SK-N-MC (cell line): ENCODE measurements at regions not wholly inside any gene's neighbourhood (a gene's known extent, or its start where the extent isn't known, plus 50 kb on each side); places are given as distances from the start of the nearest gene placed in this dataset.

Source experiments
- DNase-seq: peaks from one replicate; pipeline ENCODE4 v3.0.0-alpha.2; 2011; ENCODE audit warnings: low read depth, low spot score
- H3K27ac ChIP-seq: fragments of 200-600 bp; sonication (generic); 2 replicates; pipeline ENCODE4 v1.5.1; 2016; ENCODE audit warnings: mixed run types
- H3K36me3 ChIP-seq: fragments of 200-600 bp; sonication (generic); 2 replicates; pipeline ENCODE4 v1.6.1; 2017; ENCODE audit warnings: antibody characterized with exemption, low read length, mixed read lengths; ENCODE audit not compliant: insufficient read depth
- H3K4me3 ChIP-seq: fragments of 200-600 bp; sonication (generic); 2 replicates; pipeline ENCODE4 v1.5.1; 2016
- H3K9ac ChIP-seq: fragments of 200-600 bp; sonication (generic); 2 replicates; pipeline ENCODE4 v1.8.0; 2017; ENCODE audit warnings: mixed run types, mixed read lengths; ENCODE audit not compliant: insufficient read length
- H3K9me3 ChIP-seq: fragments of 200-600 bp; sonication (generic); 2 replicates; pipeline ENCODE4 v1.6.1; 2017; ENCODE audit warnings: low read depth, mild to moderate bottlenecking, antibody characterized with exemption, low read length, moderate library complexity, mixed read lengths
- EZH2 ChIP-seq: fragments of 200-600 bp; sonication (generic); IDR thresholded peaks from one replicate; pipeline ENCODE4 v1.6.1; 2017; ENCODE audit warnings: antibody characterized with exemption
- FOXP2 ChIP-seq: optimal IDR thresholded peaks from 2 replicates; pipeline ENCODE3; 2011; ENCODE audit warnings: mild to moderate bottlenecking, moderate library complexity; ENCODE audit not compliant: insufficient read depth; ENCODE audit errors: extremely low read length, control extremely low read depth
- POLR2AphosphoS5 ChIP-seq: IDR thresholded peaks from 2 replicates; pipeline ENCODE4 v1.6.1; 2012; ENCODE audit warnings: mild to moderate bottlenecking, low read depth, low read length, borderline replicate concordance

DNA sequence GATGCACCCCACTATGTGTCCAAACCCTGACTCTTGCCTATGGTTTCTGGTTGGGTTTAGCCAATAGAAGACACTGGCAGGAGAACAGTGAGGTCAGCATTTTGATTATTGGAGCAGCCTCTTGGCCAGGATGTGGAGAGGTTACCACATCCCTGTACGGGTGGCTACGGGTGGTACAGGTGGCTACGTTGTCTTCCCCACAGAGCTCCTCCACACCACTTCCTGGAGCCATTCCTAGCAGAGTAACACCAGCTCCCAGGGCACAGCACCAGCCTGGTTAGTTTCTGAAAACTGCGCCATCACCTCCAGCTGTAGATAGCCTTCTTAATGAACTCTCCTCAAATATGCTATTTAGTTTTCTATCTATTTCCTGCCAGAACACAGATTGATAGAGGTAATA lies 445.2 kb downstream of the INHBA start:
- no peak for TF ChIP-seq POLR2AphosphoS5
- no peak for TF ChIP-seq EZH2
- TF ChIP-seq FOXP2 = no peak
- DNase-seq = no peak
- no peaks in the 10 kb centered on the region for H3K9me3 ChIP-seq
- H3K27ac ChIP-seq = no peak overlapping the region
- H3K4me3 ChIP-seq = no peak overlapping the region
- H3K9ac ChIP-seq = no peak overlapping the region
- no peaks in the 10 kb centered on the region for H3K36me3 ChIP-seq

DNA sequence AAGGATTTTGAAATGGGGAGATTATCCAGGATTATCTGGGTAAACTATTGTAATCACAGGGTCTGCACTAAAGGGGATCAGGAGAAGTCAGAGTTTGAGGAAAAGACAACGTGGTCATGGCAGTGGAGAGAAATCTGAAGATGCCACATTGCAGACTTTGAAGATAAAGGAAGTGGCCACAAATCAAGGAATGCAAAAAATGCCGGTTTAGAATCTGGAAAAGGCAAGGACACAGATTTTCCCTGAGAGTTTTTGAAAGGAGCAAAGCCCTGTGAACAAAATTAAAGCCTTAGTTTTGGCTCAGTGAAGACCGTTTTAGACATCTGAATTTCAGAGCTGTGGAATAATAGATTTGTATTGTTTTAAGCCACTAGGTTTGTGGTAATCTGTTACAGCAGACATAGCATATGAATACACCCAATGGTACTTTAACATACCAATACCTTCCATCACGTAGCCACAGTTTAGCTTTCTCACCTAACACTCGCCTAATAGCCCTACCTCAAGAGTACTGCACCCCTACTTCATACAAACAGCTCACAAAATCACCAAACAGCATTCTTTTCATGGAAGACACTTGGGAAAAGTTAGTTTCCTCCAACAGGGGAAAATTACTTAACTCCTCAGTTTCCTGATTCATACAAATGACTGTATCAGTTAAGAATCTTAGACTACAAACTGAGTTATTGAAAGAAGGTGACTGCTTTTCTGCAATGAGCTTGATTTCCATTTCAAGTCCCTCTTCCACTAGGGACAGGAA lies 446.5 kb downstream of the INHBA start:
- no peak for TF ChIP-seq POLR2AphosphoS5
- TF ChIP-seq FOXP2 = no peak
- no peak for TF ChIP-seq EZH2
- no peak for DNase-seq

DNA sequence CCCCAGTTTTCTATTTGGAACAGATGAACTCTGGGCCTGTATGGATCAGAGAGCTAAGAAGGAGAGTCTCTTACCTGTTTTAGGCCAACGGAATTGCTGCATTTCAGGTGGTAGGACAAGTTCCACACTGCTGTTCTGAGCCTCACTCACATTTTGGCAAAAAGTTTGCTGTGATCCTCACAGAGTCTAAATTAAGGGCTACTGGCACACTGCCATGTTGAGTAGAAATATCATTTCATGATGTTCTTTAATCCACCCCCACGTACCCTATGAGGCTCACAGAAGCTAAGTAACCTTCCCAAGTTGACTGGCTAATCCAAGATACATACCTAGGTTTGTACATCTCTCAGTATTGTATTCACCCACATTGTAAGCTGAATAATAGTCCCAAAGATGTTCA lies 447.2 kb downstream of the INHBA start:
- Histone ChIP-seq H3K27ac (no peak overlapping the region), H3K9ac (no peak overlapping the region), H3K9me3 (no peaks in the 10 kb centered on the region), H3K4me3 (no peak overlapping the region), H3K36me3 (no peaks in the 10 kb centered on the region)
- TF ChIP-seq FOXP2 (no peak), POLR2AphosphoS5 (no peak), EZH2 (no peak)
- no peak for DNase-seq

More for the DNA sequence above, 446.5 kb downstream of the INHBA start:
- Histone ChIP-seq H3K4me3 (no peak overlapping the region), H3K36me3 (no peaks in the 10 kb centered on the region), H3K9ac (no peak overlapping the region), H3K27ac (no peak overlapping the region), H3K9me3 (no peaks in the 10 kb centered on the region)

DNA sequence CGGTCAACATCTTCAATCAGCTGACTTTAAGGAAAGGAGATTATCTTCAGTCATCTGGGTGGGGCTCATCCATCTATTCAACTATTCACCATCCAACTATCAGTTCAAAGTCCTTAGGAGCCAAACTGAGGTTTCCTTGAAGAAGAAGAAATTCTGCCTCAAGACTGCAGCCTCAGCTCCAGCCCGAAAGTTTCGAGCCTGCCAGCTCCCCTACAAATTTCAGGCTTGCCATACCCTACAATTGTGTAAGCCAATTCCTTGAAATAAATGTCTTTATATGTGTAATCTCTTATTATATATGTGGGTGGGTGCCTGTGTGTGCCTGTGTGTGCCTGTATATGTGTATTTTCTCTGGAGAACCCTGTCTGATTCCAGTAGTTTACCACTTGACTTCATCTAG lies 447.8 kb downstream of the INHBA start:
- H3K27ac ChIP-seq = no peak overlapping the region
- no peak overlapping the region for H3K9ac ChIP-seq
- no peak for DNase-seq
- no peak overlapping the region for H3K4me3 ChIP-seq
- no peaks in the 10 kb centered on the region for H3K36me3 ChIP-seq
- no peaks in the 10 kb centered on the region for H3K9me3 ChIP-seq
- TF ChIP-seq POLR2AphosphoS5 (no peak), EZH2 (no peak)

DNA sequence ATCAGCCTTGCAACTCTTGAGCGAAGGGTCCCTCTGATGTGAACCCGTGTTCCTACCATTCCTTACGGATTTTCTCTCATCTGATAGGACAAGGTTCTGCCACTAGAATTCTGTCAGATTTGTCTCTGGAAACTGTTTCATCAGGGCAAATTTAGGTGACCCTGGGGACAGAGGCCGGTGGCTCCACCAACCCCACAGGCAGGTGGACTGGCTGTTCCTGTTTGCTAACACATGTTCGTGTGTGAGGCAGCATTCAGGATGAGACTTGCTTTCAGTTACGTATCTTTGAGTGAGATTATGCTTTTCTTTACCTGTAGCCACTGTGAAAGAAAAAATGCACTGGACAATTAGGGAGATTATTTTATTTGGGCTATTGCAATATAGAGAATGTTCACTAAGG lies 449.9 kb downstream of the INHBA start:
- Histone ChIP-seq H3K9me3 (no peaks in the 10 kb centered on the region), H3K27ac (no peak overlapping the region), H3K36me3 (no peaks in the 10 kb centered on the region), H3K4me3 (no peak overlapping the region), H3K9ac (no peak overlapping the region)
- no peak for DNase-seq
- TF ChIP-seq FOXP2 (no peak), POLR2AphosphoS5 (no peak), EZH2 (no peak)

DNA sequence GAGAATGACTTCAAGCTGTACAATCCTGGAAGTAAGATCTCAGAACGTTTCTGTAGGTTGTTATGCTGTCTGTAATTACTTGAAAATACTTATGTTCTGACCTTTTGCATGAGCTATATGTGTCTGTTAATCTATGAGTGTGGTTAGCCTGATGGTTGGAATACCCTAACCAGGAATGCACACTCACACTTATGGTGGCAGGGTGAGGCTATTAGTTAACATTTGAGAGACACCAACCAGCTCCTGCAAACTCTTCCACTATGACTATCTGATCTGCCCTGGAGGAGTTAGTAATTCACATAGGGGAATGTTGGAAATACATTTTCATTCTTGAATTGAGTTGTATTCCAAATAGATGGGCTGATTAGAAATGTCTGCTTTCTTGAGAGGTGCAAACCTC lies 450.3 kb downstream of the INHBA start:
- Histone ChIP-seq H3K9me3 (no peaks in the 10 kb centered on the region), H3K4me3 (no peak overlapping the region), H3K9ac (no peak overlapping the region), H3K27ac (no peak overlapping the region), H3K36me3 (no peaks in the 10 kb centered on the region)
- no peak for DNase-seq
- TF ChIP-seq FOXP2 = no peak

DNA sequence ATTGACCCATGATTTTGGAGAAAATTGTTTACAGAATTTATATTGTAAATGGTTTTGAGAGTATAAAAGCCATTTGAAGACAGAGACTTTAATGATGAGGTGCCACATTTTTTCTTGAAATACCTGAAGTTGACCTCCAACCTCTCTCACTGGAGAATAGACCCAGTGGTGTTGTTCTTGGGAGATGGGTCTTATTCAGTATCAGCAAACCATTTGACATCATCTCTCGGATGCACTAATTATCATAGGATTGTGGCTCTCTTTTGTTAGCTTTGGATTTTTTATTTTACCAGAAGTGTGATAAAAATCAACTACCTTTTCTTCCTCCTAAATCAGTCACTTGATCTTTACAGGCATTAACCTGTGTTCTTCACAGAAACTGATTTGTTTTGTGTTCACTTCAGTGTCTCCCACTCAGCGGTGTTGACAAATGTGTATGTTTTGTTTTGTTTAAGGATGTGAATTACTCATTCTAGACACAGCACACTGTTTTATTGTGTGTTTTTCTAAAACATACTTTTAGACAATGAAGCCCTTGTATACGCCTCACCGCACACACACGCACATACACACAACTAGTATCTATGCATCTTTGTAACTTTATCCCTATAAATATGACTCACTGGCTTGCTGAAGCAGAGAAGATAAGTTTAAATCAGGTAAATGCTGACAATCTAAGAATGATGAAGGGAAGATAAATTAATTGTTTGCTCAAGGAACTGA lies 455.6 kb downstream of the INHBA start:
- no peak overlapping the region for H3K27ac ChIP-seq
- DNase-seq = no peak

DNA sequence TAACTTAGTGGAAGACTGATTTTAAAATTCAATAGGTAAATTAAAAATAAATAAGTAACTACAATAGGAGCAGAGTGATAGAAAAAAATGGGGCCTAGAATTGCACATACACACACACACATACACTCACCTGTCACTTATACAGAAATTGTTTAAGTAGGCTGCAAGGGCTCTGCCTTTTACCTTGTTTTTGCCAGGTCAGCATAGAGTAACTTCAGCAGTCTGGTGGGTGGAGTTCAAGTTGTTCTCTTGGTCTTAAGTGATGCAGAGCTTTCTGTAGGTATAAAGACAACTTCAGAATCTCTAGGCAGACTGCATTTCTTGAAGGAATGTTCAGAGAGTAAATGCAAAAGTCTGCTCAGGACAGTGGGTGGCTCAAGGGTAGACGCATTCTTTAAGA lies 457.0 kb downstream of the INHBA start:
- Histone ChIP-seq H3K9me3 (no peaks in the 10 kb centered on the region), H3K36me3 (no peaks in the 10 kb centered on the region), H3K9ac (no peak overlapping the region), H3K27ac (no peak overlapping the region), H3K4me3 (no peak overlapping the region)
- TF ChIP-seq EZH2 = no peak
- TF ChIP-seq POLR2AphosphoS5 = no peak
- no peak for TF ChIP-seq FOXP2
- DNase-seq = no peak

More for the DNA sequence above, 455.6 kb downstream of the INHBA start:
- Histone ChIP-seq H3K9me3 (no peaks in the 10 kb centered on the region), H3K36me3 (no peaks in the 10 kb centered on the region), H3K4me3 (no peak overlapping the region), H3K9ac (no peak overlapping the region)
- TF ChIP-seq POLR2AphosphoS5 = no peak
- TF ChIP-seq EZH2 = no peak
- no peak for TF ChIP-seq FOXP2
